ENCODE measurements at regions not wholly inside any gene's neighbourhood (a gene's known extent, or its start where the extent isn't known, plus 50 kb on each side); places are given as distances from the start of the nearest gene placed in this dataset.
A peak's percentile ranks its signal among the peaks of the same experiment; 100 is the strongest.
"Not testable (repeated sequence)": the region's sequence is repeated elsewhere in the genome, so short reads cannot be mapped to it uniquely, and the experiment has no call there.

DNA sequence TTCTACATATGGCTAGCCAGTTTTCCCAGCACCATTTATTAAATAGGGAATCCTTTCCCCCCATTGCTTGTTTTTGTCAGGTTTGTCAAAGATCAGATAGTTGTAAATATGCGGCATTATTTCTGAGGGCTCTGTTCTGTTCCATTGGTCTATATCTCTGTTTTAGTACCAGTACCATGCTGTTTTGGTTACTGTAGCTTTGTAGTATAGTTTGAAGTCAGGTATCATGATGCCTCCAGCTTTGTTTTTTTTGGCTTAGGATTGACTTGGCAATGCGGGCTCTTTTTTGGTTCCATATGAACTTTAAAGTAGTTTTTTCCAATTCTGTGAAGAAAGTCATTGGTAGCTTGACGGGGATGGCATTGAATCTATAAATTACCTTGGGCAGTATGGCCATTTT, 60.0 kb upstream of the GPC3 start:
- not testable (repeated sequence) for DNase-seq

DNA sequence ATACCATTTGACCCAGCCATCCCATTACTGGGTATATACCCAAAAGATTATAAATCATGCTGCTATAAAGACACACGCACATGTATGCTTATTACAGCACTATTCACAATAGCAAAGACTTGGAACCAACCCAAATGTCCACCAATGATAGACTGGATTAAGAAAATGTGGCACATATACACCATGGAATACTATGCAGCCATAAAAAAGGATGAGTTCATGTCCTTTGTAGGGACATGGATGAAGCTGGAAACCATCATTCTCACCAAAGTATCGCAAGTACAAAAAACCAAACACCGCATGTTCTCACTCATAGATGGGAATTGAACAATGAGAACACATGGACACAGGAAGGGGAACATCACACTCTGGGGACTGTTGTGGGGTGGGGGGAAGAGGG, 81.7 kb upstream of the GPC3 start:
- DNase-seq, result not testable (repeated sequence)

DNA sequence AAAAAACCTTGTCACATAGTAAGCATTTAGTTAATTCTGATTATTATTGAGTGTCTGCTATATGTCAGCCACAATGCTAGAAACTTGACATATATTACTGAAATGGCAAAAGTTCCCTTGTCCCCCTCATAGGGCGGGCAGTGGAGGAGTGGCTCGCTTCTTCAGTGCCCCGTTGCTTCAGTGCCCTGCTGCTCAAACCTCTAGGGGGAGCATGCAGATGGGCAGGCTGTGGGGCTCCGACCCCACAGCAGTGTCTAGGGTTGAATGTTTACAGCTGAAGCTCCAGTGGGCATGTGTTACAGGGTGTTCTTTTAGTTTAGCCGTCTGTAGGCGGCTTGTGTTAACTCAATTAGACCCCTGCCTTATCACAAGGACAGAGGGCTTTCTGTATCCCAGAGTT, 86.5 kb upstream of the GPC3 start:
- not testable (repeated sequence) for DNase-seq

GRCh38 chrX:134073341-134073740, 87.9 kb upstream of the GPC3 start:
- DNase-seq, result no peak

- DNase-seq, result no peak
These were observed 88.8 kb upstream of the GPC3 start for GRCh38 chrX:134074151-134074550.

GRCh38 chrX:134075894-134076718, 90.7 kb upstream of the GPC3 start:
- no peak for DNase-seq

GRCh38 chrX:134095366-134095765, 110.0 kb upstream of the GPC3 start:
- no peak for DNase-seq

DNA sequence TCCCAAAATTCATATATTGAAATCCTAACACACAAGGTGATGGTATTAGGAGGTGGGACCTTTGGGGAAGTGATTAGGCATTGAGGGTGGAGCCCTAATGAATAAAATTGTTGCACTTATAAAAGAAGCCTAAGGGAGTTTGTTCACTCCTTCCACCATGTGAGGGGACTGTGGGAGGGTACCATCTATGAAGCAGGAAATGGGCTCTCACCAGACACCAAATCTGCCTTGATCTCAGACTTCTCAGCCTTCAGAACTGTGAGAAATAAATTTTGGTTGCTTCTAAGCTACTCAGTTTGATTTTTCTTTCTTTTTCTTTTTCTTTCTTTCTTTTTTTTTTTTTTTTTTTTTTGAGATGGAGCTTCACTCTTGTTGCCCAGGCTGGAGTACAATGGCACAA, 116.2 kb upstream of the GPC3 start:
- DNase-seq, result no peak

- DNase-seq, result no peak
These were observed 121.7 kb upstream of the CCDC160 start for GRCh38 chrX:134115270-134115669.

- DNase-seq, result no peak
These were observed 99.6 kb upstream of the CCDC160 start for GRCh38 chrX:134137341-134137740.

GRCh38 chrX:134139090-134139489, 97.9 kb upstream of the CCDC160 start:
- DNase-seq, result no peak

- peak; percentile 4 to 38 for DNase-seq
These were observed 92.8 kb upstream of the CCDC160 start for GRCh38 chrX:134144231-134144630.

DNA sequence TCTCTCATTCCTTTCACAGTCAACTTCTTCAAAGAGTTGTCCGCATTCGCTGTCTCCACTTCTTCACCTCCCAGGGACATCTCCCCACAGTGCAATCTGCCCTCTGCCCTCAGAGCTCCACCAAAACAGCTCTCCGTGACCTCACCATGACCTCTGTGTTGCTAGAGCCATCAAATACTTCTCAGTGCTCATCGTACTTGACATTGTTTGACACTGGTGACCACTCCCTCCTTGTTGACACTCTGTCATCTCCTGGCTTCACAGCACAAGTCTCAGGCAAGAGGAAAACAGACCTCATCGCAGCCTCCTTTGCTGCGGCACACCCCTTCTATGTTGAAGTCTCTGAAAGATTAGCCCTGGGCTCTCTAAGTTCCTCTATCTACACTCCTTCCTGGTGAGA, 90.5 kb upstream of the CCDC160 start:
- no peak for DNase-seq

GRCh38 chrX:134148172-134148692, 88.8 kb upstream of the CCDC160 start:
- DNase-seq, result no peak

DNA sequence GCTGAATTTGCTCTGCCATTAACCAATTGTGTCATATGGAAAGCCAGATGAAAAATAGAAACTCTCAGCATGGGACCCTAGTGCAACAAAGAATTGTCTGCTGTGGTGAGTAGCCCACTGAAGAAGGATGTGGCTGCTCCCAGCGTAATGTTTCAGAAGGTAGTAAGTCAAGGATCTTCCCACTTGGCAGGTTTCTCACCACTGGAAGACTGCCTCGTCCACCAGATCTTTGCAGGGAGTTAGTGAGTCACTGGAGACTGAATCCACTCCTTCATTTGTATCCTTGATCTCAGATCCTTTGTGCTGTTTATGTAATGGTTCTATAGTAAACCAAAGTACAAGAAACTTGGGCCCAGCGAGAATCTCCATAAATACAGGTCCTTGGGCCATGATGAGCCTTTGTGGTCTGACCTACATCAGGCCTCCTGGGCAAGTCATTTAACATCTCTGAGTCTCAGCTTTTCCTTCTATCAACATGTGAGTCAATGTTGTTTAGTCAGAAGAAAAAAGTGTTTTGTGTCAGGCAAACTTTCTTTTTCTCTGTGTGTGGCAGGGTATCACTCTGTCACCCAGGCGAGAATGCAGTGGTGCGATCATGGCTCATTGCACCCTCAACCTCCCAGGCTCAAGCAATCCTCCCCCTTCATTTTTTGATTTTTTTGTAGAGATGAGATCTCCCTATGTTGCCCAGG, 78.0 kb upstream of the CCDC160 start:
- no peak for DNase-seq

DNA sequence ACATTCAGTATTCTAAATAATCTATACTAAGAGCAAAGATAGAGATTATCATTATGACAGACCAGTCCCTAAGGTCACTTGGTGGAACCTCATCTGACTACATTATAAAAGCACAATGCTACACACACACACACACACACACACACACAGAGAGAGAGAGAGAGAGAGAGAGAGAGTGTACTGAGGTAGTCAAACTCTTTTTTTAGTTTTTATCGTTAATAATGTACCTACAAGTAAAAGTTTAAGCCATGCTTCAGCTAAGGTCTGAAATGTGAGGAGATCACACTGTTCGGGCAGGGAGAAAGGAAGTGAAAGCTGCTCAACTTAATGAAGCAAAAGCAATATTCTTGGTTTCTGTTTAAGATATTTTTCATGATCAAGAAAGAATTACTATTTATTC, 75.8 kb upstream of the CCDC160 start:
- no peak for DNase-seq

DNA sequence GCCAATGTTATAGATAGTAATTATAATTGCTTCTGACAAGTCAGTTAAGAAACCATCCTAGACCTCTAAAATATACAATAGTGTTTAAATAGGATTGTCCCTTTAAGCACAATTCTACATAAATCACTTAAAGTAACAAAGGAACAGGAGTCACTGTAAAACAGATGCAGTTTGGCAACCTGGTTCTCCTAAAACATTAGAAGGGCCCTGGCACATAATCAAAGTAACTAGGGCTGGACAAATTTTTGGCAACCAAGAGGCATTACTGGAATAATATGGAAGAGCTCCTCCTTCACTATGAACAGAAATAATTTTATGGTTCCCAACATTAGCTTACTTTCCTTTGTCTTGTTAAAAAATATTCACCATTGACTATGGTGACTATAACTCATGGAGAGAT, 75.0 kb upstream of the CCDC160 start:
- no peak for DNase-seq

DNA sequence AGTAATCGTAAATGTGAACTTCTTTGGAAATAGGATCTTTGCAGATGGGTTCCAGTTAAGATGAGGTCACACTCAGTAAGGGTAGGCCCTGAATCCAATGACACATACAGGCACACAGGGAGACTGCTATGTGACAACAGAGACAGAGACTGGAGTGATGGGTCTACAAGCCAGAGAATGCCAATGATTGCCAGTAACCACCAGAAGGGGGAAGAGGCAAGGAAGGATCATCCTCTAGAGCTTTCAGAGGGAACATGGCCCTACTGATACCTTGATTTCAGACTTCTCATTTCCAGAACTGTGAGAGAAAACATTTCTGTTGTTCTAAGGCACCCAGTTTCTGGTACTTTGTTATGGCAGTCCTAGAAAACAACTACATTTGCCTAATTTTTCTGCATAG, 73.1 kb upstream of the CCDC160 start:
- DNase-seq, result no peak

- DNase-seq, result peak; percentile 19 to 50
These were observed 69.3 kb upstream of the CCDC160 start for GRCh38 chrX:134167591-134168203.

GRCh38 chrX:134171661-134172587, 65.1 kb upstream of the CCDC160 start:
- peak in 1 of 2 donors; percentile 7 for DNase-seq

DNA sequence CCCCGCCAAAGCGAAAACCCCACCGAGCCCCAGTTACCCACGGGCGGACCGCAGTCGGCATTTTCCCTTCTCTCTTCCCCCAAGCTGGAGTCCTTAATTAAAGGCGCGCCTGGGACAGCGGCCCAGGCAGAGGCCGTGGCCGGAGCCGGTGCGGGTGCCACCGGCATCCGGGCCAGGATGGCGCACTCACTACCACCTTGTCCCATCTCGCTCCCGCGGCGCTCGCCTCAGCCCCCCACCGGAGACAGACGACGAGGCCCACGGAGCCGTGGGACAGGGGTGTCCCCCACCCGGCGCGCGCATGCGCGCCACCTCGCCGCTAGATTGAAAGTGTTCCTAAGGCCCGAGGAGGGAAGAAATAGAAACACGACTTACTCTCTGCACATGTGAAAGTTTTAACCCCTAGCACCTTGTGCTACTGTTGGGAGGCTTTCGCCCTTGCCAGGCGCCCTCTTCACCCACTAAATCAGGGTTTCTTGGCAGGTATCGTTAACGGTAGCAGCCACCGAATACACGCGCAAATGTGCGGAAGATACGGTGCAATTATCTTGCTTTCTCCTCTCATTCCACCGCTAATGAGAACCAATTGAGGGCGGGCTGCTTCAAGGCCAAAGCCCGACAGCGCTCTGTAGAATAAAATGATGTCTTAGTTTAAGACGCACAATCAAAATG, 64.3 kb upstream of the CCDC160 start:
- peak in 1 of 2 donors; percentile 4 for DNase-seq

Measured in inflammatory macrophage treated with lipopolysaccharide for 1 hour (primary cell).